GM13976 (cell line): ENCODE measurements at regions not wholly inside any gene's neighbourhood (a gene's known extent, or its start where the extent isn't known, plus 50 kb on each side); places are given as distances from the start of the nearest gene placed in this dataset.
"Not testable (repeated sequence)": the region's sequence is repeated elsewhere in the genome, so short reads cannot be mapped to it uniquely, and the experiment has no call there.

Experiments used
- DNase-seq: peaks from one replicate; pipeline ENCODE4 v3.0.0; 2012; ENCODE audit warnings: low spot score
- CTCF ChIP-seq: IDR thresholded peaks from 2 replicates; pipeline ENCODE4 v1.5.1; 2012; ENCODE audit warnings: borderline replicate concordance, mild to moderate bottlenecking; ENCODE audit not compliant: insufficient read depth; ENCODE audit errors: extremely low read depth, missing control alignments, control extremely low read depth
- in situ Hi-C: fragments of 300-500 bp; cut with MboI; formaldehyde crosslinking; loops from one replicate; pipeline ENCODE4 v1.12.0; 2022; ENCODE audit warnings: low sequenced_read_pairs, mixed read lengths, inconsistent platforms; ENCODE audit not compliant: unreplicated experiment

- no peak for DNase-seq
- in situ Hi-C loops: no loop called here
- TF ChIP-seq CTCF: no peak
These were observed 67.1 kb upstream of the HABP2 start for GRCh38 chr10:113485736-113486135.

- in situ Hi-C loops: no loop called here
- DNase-seq: no peak
- TF ChIP-seq CTCF: no peak
These were observed 66.3 kb upstream of the HABP2 start for GRCh38 chr10:113486531-113486930.

GRCh38 chr10:113487154-113487553, 65.7 kb upstream of the HABP2 start:
- in situ Hi-C loops: no loop called here
- TF ChIP-seq CTCF: no peak
- no peak for DNase-seq

GRCh38 chr10:113488186-113488585, 64.7 kb upstream of the HABP2 start:
- DNase-seq: no peak
- no peak for TF ChIP-seq CTCF
- in situ Hi-C loops: no loop called here

GRCh38 chr10:113489522-113489921, 63.3 kb upstream of the HABP2 start:
- DNase-seq, in situ Hi-C loops: not testable (repeated sequence)

- TF ChIP-seq CTCF: no peak
- in situ Hi-C loops: no loop called here
- DNase-seq: no peak
These were observed 60.8 kb upstream of the HABP2 start for GRCh38 chr10:113491967-113492565.

GRCh38 chr10:113493195-113493594, 59.7 kb upstream of the HABP2 start:
- in situ Hi-C loops: no loop called here
- TF ChIP-seq CTCF: no peak
- DNase-seq: no peak
